ENCODE measurements at regions not wholly inside any gene's neighbourhood (a gene's known extent, or its start where the extent isn't known, plus 50 kb on each side); places are given as distances from the start of the nearest gene placed in this dataset.

GRCh38 chr15:100721758-100722550, 119.6 kb downstream of the ASB7 start:
- TF ChIP-seq CTCF (IDR thresholded peaks at IDR 0.05; ENCODE audit: borderline replicate concordance, extremely low read depth, low read length, poor library complexity, severe bottlenecking) (no peak), EZH2 (IDR thresholded peaks at IDR 0.05; ENCODE audit: borderline replicate concordance, low read depth, low read length, severe bottlenecking) (no peak)
- H3K4me2 ChIP-seq (ENCODE audit: insufficient read depth, low read length): no peak overlapping the region
- no peak overlapping the region for H3K4me3 ChIP-seq (ENCODE audit: low read depth in 1 of 2, low read length in 2 of 2)
- H3K36me3 ChIP-seq (ENCODE audit: insufficient read depth, low read length): no peaks in the 10 kb centered on the region
- H4K20me1 ChIP-seq (ENCODE audit: insufficient read depth, low read length): no peaks in the 10 kb centered on the region
- H3K79me2 ChIP-seq (ENCODE audit: insufficient read depth, low read length): no peaks in the 10 kb centered on the region
- H2AFZ ChIP-seq (ENCODE audit: low read depth, low read length): no peak overlapping the region
- no peaks in the 10 kb centered on the region for H3K9me3 ChIP-seq (ENCODE audit: insufficient read depth, low read length, severe bottlenecking)
- DNase-seq: no peak
- peaks cover 13% of the 10 kb centered on the region for H3K27me3 ChIP-seq (ENCODE audit: insufficient read depth, low read length, poor library complexity)
- no peak for ATAC-seq (ENCODE audit: insufficient read depth, low read depth)
- no peak overlapping the region for H3K27ac ChIP-seq (ENCODE audit: low read length)
- H3K4me1 ChIP-seq (ENCODE audit: insufficient read depth, low read length): no peaks in the 10 kb centered on the region
- H3K9ac ChIP-seq (ENCODE audit: low read depth, low read length): no peak overlapping the region

- peaks cover 14% of the 10 kb centered on the region for H3K27me3 ChIP-seq (ENCODE audit: insufficient read depth, low read length, poor library complexity)
- H3K79me2 ChIP-seq (ENCODE audit: insufficient read depth, low read length): no peaks in the 10 kb centered on the region
- no peaks in the 10 kb centered on the region for H3K4me1 ChIP-seq (ENCODE audit: insufficient read depth, low read length)
- H3K36me3 ChIP-seq (ENCODE audit: insufficient read depth, low read length): no peaks in the 10 kb centered on the region
- ATAC-seq (ENCODE audit: insufficient read depth, low read depth): no peak
- H2AFZ ChIP-seq (ENCODE audit: low read depth, low read length): no peak overlapping the region
- no peak for DNase-seq
- no peak overlapping the region for H3K4me3 ChIP-seq (ENCODE audit: low read depth in 1 of 2, low read length in 2 of 2)
- no peak overlapping the region for H3K4me2 ChIP-seq (ENCODE audit: insufficient read depth, low read length)
- TF ChIP-seq CTCF (IDR thresholded peaks at IDR 0.05; ENCODE audit: borderline replicate concordance, extremely low read depth, low read length, poor library complexity, severe bottlenecking): no peak
- no peak for TF ChIP-seq EZH2 (IDR thresholded peaks at IDR 0.05; ENCODE audit: borderline replicate concordance, low read depth, low read length, severe bottlenecking)
- H3K9ac ChIP-seq (ENCODE audit: low read depth, low read length): no peak overlapping the region
- H3K9me3 ChIP-seq (ENCODE audit: insufficient read depth, low read length, severe bottlenecking): no peaks in the 10 kb centered on the region
- no peaks in the 10 kb centered on the region for H4K20me1 ChIP-seq (ENCODE audit: insufficient read depth, low read length)
- no peak overlapping the region for H3K27ac ChIP-seq (ENCODE audit: low read length)
These were observed 120.3 kb downstream of the ASB7 start for GRCh38 chr15:100722551-100723314.

- H2AFZ ChIP-seq (ENCODE audit: low read depth, low read length): no peak overlapping the region
- no peaks in the 10 kb centered on the region for H4K20me1 ChIP-seq (ENCODE audit: insufficient read depth, low read length)
- no peaks in the 10 kb centered on the region for H3K9me3 ChIP-seq (ENCODE audit: insufficient read depth, low read length, severe bottlenecking)
- H3K27ac ChIP-seq (ENCODE audit: low read length): no peak overlapping the region
- H3K36me3 ChIP-seq (ENCODE audit: insufficient read depth, low read length): no peaks in the 10 kb centered on the region
- DNase-seq (no peak), ATAC-seq (ENCODE audit: insufficient read depth, low read depth) (no peak)
- no peak overlapping the region for H3K4me3 ChIP-seq (ENCODE audit: low read depth in 1 of 2, low read length in 2 of 2)
- no peak overlapping the region for H3K4me2 ChIP-seq (ENCODE audit: insufficient read depth, low read length)
- H3K27me3 ChIP-seq (ENCODE audit: insufficient read depth, low read length, poor library complexity): peaks cover 17% of the 10 kb centered on the region
- no peaks in the 10 kb centered on the region for H3K79me2 ChIP-seq (ENCODE audit: insufficient read depth, low read length)
- no peak overlapping the region for H3K9ac ChIP-seq (ENCODE audit: low read depth, low read length)
- TF ChIP-seq EZH2 (IDR thresholded peaks at IDR 0.05; ENCODE audit: borderline replicate concordance, low read depth, low read length, severe bottlenecking): no peak
- no peak for TF ChIP-seq CTCF (IDR thresholded peaks at IDR 0.05; ENCODE audit: borderline replicate concordance, extremely low read depth, low read length, poor library complexity, severe bottlenecking)
- H3K4me1 ChIP-seq (ENCODE audit: insufficient read depth, low read length): no peaks in the 10 kb centered on the region
These were observed 121.0 kb downstream of the ASB7 start for GRCh38 chr15:100723315-100723801.
